NCI-H1436 treated with DMSO at 0.1 percent for 48 hours (cell line): ENCODE measurements at regions not wholly inside any gene's neighbourhood (a gene's known extent, or its start where the extent isn't known, plus 50 kb on each side); places are given as distances from the start of the nearest gene placed in this dataset.
"Not testable (repeated sequence)": the region's sequence is repeated elsewhere in the genome, so short reads cannot be mapped to it uniquely, and the experiment has no call there.

ENCODE experiments used
- DNase-seq: peaks from one replicate; lab custom pipeline; 2025; lab: John Stamatoyannopoulos, UW

DNA sequence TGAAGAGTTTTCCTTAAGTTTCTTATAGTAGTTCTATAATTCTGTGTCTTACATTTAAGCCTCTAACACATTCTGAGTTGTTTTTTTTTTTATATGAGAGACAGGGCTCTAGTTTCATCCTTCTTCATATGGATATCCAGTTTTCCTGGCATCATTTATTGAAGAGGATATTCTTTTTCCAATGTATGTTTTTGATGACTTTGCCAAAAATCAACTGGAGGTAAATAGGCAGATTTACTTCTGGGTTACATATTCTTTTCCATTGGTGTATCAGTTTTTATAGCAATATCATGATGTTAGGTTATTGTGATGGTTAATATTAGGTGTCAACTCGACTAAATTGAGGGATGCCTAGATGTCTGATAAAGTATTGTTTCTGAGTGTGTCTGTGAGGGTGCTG is 650.7 kb upstream of the GRID2 start:
- no peak for DNase-seq

GRCh38 chr4:91681091-91681490 is 622.7 kb upstream of the GRID2 start:
- no peak for DNase-seq

GRCh38 chr4:91681544-91681943 is 622.2 kb upstream of the GRID2 start:
- no peak for DNase-seq

GRCh38 chr4:91684955-91685354 is 618.8 kb upstream of the GRID2 start:
- no peak for DNase-seq

DNA sequence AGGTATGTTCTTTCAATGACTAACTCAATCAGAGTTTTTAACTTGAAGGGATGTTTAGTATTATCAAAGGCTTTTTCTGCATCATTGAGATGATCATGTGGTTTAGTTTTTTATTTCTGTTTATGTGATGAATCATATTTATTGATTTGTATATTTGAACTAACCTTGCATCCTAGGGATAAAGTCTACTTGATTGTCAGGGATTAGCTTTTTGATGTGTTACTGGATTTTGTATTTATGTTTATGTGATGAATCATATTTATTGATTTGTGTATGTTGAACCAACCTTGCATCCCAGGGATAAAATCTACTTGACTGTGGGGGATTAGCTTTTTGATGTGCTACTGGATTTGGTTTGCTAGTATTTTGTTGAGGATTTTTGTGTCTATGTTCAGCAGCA is 615.4 kb upstream of the GRID2 start:
- DNase-seq = no peak

DNA sequence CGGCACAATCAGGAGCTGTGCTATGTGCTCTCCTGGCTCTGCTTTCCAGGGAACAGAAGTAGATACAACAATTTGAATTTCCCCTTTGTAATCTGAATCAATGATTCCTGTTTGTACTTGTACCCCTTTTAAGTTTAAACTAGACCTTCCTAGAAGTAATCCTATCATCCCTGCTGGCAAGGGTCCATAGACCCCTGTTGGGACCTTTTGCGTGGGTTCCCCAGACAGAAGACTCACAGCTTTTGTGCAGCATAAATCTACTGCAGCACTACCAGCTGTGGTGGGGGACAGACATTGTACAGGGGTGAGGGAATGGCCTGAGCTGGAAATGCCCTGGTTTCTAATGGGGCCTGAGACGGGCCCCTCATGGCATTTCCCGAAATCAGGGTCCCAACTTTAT is 604.1 kb upstream of the GRID2 start:
- not testable (repeated sequence) for DNase-seq

GRCh38 chr4:91729851-91730250 is 573.9 kb upstream of the GRID2 start:
- no peak for DNase-seq

DNA sequence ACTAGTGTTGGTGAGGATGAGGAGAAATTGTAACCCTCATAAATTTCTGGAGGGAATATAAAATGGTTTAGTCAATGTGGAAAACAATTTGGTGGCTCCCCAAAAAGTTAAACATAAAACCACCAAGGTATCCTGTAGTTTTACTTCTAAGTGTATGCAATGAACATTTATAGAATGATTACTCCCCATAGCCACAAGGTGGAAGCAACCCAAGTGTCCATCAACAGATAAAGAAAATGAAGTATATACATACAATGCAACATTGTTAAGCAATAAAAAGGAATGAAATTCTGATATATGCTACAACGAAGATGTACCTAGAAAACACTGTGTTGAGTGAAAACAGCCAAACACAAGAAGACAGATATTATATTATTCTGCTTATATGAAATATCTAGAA is 569.1 kb upstream of the GRID2 start:
- no peak for DNase-seq

DNA sequence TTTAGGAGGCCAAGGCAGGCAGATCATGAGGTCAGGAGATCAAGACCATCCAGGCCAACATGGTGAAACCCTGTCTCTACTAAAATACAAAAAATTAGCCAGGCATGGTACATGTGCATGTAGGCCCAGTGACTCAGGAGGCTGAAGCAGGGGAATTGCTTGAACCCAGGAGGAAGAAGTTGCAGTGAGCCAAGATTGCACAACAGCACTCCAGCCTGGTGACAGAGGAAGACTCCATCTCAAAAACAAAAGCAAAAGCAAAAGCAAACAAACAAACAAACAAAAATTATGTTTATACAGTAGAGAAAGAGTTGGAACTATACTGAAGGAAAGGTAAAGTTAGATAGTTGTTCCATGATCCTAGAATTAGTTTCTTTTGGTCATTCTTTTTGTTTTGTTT is 564.9 kb upstream of the GRID2 start:
- not testable (repeated sequence) for DNase-seq

- DNase-seq = no peak
These were observed 557.2 kb upstream of the GRID2 start for GRCh38 chr4:91746551-91746950.

DNA sequence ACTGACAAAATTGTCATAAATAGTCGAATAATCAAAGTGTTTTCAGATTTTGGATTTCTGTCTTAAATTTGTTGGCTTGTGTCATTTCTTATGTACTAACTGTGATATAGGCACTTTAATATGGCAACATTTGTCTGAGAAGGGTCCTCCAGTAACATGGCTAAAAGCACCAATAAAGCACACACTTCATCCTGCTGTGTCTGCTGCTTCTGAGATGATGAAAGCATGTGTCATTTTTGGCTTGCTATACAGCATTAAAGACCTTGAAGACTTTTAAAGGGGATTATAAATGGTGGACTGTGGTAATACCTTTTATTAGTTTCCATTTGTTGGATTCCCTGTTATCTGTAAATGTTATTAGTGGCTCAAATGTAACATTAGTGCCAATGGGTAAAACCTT is 551.8 kb upstream of the GRID2 start:
- no peak for DNase-seq

GRCh38 chr4:91754716-91755115 is 549.0 kb upstream of the GRID2 start:
- DNase-seq = no peak

DNA sequence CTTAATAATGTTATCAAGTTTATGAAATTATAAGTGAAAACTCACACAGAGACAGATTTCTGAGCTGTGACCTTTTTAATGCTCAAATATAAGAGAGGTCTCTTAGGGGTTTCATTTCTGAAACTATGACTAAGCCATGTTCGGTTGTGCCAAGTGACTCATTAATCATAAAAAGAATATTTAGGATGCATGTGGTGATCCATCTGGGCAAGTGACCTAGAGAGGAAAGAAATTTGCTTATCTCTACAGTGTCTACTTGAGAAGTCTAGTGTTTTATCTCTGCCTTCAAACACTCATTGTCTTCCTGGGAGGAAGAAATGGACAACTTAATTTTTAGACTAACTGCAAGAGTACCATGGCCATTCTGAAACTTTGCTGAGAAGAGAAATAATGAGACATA is 545.3 kb upstream of the GRID2 start:
- DNase-seq = no peak

DNA sequence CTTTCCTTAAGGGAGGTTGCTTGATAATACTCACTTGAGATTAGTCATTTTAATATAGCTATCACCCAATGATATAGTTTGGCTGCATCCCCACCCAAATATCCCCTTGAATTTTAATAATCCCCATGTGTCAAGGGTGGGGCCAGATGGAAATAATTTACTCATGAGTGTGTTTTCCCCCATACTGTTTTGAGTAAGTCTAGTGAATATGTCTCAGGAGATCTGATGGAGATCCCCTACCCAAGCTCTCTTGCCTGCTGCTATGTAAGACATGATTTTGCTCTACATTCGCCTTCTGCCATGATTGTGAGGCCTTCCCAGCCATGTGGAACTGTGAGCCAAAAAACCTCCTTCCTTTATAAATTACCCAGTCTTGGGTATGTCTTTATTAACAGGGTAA is 539.7 kb upstream of the GRID2 start:
- DNase-seq = no peak

GRCh38 chr4:91769912-91770311 is 533.9 kb upstream of the GRID2 start:
- no peak for DNase-seq

GRCh38 chr4:91791631-91792030 is 512.1 kb upstream of the GRID2 start:
- DNase-seq = not testable (repeated sequence)

DNA sequence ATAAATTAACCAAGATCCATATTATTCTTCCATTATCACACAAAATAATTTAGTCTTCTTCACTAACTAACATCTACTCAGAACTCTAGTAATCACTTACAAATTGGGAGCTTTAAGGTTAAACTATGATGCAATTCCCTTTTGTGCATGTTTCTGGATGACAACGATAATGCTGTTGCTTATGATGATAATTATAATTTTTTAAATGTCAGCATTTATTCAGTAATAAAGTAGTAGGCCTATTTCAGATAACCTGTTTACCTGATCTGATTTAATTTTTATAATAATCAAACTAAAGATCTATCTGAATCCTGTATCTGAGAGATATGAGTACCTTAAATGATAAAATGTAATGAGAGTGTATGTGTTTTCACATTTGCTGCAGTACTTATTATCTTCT is 507.8 kb upstream of the GRID2 start:
- DNase-seq = no peak

GRCh38 chr4:91812319-91812718 is 491.4 kb upstream of the GRID2 start:
- no peak for DNase-seq

GRCh38 chr4:91824773-91825172 is 479.0 kb upstream of the GRID2 start:
- no peak for DNase-seq

DNA sequence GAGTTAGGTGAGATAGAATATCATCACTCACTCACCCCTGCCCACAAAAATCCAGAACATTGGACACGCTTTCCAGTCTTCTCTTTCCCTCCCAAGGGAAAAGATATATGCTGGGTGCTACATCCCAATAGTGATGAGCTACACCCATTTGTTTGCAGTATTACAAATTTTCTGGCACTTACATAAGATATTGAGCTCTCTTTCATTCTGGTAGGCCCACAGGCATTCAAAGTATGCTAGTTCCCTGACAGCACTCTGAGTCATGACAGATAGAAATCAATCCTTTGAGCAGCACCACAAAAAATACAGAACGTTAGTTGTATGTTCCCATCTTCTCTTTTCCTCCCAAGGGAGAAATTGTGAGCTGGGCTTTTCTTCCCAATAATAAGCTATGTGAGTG is 477.6 kb upstream of the GRID2 start:
- no peak for DNase-seq

GRCh38 chr4:91827914-91828313 is 475.9 kb upstream of the GRID2 start:
- DNase-seq = no peak

- DNase-seq = no peak
These were observed 474.2 kb upstream of the GRID2 start for GRCh38 chr4:91829531-91829930.

- no peak for DNase-seq
These were observed 472.9 kb upstream of the GRID2 start for GRCh38 chr4:91830681-91831395.

- no peak for DNase-seq
These were observed 466.1 kb upstream of the GRID2 start for GRCh38 chr4:91837608-91838029.
